ENCODE measurements at regions not wholly inside any gene's neighbourhood (a gene's known extent, or its start where the extent isn't known, plus 50 kb on each side); places are given as distances from the start of the nearest gene placed in this dataset.
A peak's percentile ranks its signal among the peaks of the same experiment; 100 is the strongest.
"Not testable (repeated sequence)": the region's sequence is repeated elsewhere in the genome, so short reads cannot be mapped to it uniquely, and the experiment has no call there.

- DNase-seq, result peak; percentile 92
Observed at GRCh38 chr7:119175911-119176627, 951.6 kb downstream of the ANKRD7 start.

- DNase-seq, result no peak
Observed at GRCh38 chr7:119177863-119178262, 953.4 kb downstream of the ANKRD7 start.

- DNase-seq, result no peak
Observed at GRCh38 chr7:119184124-119184788, 959.8 kb downstream of the ANKRD7 start.

DNA sequence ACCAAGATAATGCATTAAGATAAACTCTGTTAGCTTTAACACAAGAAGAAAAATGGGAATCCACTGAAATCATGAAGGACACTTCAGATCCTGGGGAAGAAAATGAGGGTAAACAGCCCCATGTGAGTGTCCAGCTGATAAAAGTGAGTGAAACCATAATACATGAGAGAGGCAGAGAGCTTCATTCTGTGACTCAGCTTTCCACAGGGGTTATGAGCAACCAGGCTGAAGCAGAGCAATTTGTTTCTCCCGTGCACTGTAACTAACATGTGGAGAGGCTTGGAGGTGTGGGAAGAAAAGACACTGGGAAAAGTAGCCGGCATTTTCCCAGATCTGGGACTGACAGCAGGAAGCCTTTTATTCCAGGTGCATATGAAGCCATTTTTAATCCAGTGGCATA lies 971.7 kb downstream of the ANKRD7 start:
- no peak for DNase-seq

- DNase-seq, result no peak
Observed at GRCh38 chr7:119197172-119197876, 972.8 kb downstream of the ANKRD7 start.

DNA sequence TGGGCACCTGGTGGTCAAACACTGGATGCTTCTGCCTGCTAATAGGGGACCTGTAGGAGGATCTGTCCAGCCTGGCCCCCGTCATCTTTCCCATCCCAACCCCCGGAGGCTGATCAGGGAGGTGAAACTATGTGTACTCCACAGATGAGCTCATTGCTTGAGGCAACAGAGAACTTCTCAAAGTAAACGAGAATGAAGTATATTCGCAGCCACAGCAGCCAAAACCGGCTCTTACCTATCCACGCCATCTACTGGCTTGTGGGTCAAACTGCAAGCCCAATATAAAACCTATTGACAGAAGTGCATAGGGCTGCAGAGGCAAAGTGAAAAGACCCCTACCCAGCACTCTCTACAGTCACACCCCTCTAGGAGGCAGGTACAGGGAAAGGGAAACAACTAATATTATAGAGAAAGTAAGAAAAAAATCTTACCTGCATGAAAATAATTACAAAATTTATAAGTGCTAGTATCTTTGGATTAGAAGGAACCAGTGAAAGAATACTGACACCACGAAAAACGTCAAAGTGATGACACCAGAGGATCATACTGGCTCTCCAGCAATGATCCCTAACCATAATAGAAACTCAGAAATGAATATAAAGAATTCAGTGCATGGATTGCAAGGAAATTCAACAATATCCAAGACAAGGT lies 973.5 kb downstream of the ANKRD7 start:
- peak; percentile 86 for DNase-seq

DNA sequence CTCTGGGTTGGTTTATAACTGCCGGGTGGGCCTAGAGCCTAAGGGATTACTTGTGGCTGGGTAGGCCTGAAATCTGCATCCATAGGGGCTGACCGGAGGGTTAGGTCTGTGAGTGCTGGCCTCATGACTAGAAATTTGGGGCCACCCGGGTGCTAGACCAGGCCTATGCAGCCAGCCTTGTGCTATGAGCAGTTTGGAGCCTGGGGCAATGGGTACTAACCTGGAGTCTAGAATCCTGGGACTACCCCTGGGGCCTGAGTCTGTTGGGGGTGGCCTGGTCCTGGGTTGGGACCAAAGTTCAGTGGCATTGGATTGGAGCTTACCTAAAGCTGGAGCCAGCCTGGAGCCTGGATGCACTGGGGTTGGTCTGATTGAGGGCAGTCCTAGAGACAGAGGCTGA lies 995.2 kb downstream of the ANKRD7 start:
- no peak for DNase-seq

- no peak for DNase-seq
Observed at GRCh38 chr7:119223930-119224329, 999.4 kb downstream of the ANKRD7 start.

DNA sequence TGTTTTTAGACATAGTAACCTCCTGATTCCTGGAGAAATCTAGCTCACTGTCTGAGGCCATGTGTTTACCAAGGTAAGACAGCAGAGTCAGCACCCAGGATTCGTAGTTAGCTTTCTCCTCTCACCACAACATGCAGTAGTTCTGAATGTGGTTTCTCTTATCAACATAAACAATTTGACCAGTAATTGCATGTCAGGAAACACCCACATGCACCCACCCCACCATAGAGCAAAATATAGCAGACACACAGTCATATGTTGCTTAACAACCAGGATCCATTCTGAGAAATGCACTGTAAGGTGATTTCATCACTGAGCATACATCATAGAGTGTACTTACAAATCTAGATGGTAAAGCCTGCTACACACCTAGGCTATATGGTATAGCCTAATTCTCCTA lies 1004.0 kb downstream of the ANKRD7 start:
- DNase-seq, result no peak

GRCh38 chr7:119232091-119232490 lies 1007.6 kb downstream of the ANKRD7 start:
- DNase-seq, result no peak

DNA sequence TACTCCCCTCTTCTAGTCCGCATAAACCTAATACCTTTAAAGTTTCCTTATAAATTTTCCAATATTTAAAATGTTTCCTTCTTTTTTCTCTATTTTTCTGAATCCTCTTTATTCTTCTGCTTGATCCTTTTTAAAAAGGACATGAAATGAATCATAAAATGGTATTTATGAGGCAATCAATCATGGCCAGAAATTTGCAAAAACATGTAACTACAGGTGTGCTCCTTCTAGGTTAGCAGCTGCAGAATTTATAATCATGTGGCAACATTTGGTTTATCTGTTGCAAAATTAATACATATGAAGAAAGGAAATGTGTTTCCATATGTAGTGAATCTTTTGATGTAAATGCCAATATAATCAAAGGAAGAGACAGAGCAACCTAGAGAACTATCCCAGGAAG lies 1008.5 kb downstream of the ANKRD7 start:
- DNase-seq, result no peak

- DNase-seq, result no peak
Observed at GRCh38 chr7:119252962-119253361, 1020.0 kb upstream of the KCND2 start.

GRCh38 chr7:119254742-119255141 lies 1018.2 kb upstream of the KCND2 start:
- no peak for DNase-seq

DNA sequence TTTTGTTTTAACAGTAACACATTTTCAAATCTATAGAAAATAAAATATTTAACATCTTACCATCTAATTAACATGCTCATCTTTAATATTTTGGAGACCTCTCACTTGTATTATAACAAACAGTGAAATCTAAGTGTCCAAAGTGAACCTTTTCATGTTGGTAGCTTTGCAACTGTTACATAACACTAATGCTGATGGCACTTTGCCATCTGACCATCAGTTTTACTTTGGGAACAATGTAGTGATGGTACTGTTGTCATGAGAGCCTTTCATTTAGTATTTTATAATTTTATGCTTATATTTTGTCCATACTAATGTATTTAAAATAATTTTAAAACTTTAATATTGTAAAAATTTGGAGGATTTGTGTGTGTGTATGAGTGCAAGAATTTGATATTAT lies 1017.0 kb upstream of the KCND2 start:
- DNase-seq, result no peak

DNA sequence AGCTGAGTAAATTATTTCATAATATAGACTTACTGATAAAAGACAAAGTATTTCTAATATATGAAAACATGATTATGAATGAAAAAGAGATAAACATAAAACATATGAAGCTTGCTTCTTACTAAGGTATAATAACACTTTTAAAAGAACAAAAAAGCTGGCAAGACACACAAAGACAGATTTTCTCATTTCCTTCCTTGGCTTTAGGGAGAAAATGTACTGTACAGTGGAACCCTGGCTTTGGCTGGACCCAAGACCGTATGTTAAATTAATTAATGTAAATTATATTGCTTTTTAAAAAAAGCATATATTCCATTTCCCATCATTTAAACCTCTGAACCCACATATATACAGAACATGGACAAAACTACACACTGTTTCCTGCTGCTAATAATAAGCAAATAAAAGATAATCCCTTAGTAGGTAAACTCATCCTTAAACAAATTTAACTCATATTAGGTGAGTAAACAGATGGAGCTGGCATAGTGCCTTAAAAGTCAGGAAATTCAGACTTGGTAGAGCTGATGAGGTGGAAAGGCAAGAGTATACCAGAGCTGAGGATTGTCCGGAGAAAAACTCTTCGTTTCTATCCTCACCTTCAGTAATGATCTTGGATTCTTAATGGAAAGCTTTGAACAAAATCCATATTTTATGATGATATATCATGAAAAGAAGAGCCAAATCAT lies 1016.4 kb upstream of the KCND2 start:
- no peak for DNase-seq

GRCh38 chr7:119266790-119267189 lies 1006.2 kb upstream of the KCND2 start:
- DNase-seq, result not testable (repeated sequence)

GRCh38 chr7:119270045-119270464 lies 1002.9 kb upstream of the KCND2 start:
- DNase-seq, result peak; percentile 90

GRCh38 chr7:119270644-119271043 lies 1002.3 kb upstream of the KCND2 start:
- DNase-seq, result no peak

- no peak for DNase-seq
Observed at GRCh38 chr7:119271147-119271779, 1001.7 kb upstream of the KCND2 start.

GRCh38 chr7:119281181-119281846 lies 991.7 kb upstream of the KCND2 start:
- DNase-seq, result peak; percentile 58

DNA sequence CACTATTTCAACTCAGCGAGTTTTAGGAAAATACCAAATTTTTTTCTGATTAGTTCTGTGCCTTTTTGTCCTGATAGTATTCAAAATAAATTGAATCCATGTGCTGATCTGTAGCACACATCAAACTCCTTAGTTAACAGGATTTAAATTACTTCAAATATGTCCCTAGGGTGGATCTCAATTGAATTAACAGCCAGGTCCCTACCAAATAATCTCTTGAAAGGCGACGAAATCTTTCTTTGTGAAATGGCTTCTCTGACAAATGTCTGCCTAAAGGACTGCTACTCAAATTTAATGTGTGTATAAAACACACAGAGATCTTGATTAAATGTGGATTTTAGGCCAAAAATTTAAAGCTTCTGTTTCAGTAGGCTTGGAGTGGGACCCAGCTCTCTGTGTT lies 989.6 kb upstream of the KCND2 start:
- DNase-seq, result peak; percentile 84

DNA sequence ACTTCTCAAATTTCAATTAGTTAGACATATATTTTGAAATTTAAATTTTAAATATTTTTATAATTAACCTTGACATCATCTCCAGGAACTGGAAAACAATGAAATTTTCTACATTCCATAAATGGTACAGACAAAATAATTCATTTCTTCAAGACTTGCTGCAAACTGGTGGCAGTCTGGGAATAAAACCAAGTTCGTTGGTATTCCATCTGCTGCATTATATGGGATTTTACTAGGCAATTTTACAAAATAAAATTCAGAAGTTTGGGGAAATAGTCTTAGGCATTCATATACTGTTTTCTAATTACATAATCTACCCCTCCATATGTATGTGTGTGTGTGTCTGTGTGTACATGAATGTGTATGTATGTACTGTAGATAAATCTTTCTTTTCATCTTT lies 984.6 kb upstream of the KCND2 start:
- no peak for DNase-seq

Measured in NCI-H82 (cell line).